Spleen (tissue), 11 donors: ENCODE measurements at regions not wholly inside any gene's neighbourhood (a gene's known extent, or its start where the extent isn't known, plus 50 kb on each side); places are given as distances from the start of the nearest gene placed in this dataset.

Experiments
- DNase-seq: peaks from one replicate; pipeline ENCODE4 v3.0.0-alpha.2; 2020
- H3K27ac ChIP-seq, 8 donors: fragments of 200-600 bp; sonication (generic) in 7 of 8; 1 replicate in 4 of 8; 2 replicates in 4 of 8; pipeline versions ENCODE4 v1.5.0 to v1.8.0; 2016 to 2021; ENCODE audit warnings: inconsistent platforms in 4 of 8, mild to moderate bottlenecking in 4 of 8, moderate library complexity in 1 of 8
- H3K27me3 ChIP-seq, 7 donors: fragments of 200-600 bp; sonication (generic) in 6 of 7; replicated peaks in 1 of 7; 1 replicate in 4 of 7; 2 replicates in 3 of 7; pipeline versions ENCODE4 v1.5.0 to v1.8.0; 2016 to 2021; ENCODE audit warnings: inconsistent platforms in 3 of 7, mild to moderate bottlenecking in 1 of 7
- H3K36me3 ChIP-seq, 6 donors: fragments of 200-600 bp; sonication (generic) in 5 of 6; 1 replicate in 4 of 6; 2 replicates in 2 of 6; pipeline versions ENCODE4 v1.5.0 to v1.8.0; 2016 to 2021; ENCODE audit warnings: inconsistent platforms in 2 of 6
- H3K4me1 ChIP-seq, 6 donors: fragments of 200-600 bp; sonication (generic) in 5 of 6; 1 replicate in 3 of 6; 2 replicates in 3 of 6; pipeline versions ENCODE4 v1.5.0 to v1.8.0; 2016 to 2021; ENCODE audit warnings: inconsistent platforms in 3 of 6
- H3K4me3 ChIP-seq, 8 donors: fragments of 200-600 bp; sonication (generic) in 7 of 8; 1 replicate in 4 of 8; 2 replicates in 4 of 8; pipeline versions ENCODE4 v1.5.0 to v1.8.0; 2016 to 2021; ENCODE audit warnings: inconsistent platforms in 4 of 8, mild to moderate bottlenecking in 4 of 8, moderate library complexity in 2 of 8
- H3K9me3 ChIP-seq, 8 donors: fragments of 200-600 bp; sonication (generic) in 7 of 8; 1 replicate in 4 of 8; 2 replicates in 4 of 8; pipeline versions ENCODE4 v1.5.0 to v1.8.0; 2016 to 2021; ENCODE audit warnings: inconsistent platforms in 4 of 8
- POLR2A ChIP-seq, 3 donors: fragments of 450-650 bp; IDR thresholded peaks; one replicate each; pipeline ENCODE4 v1.5.1; 2017; ENCODE audit warnings: antibody characterized with exemption in 3 of 3, mild to moderate bottlenecking in 1 of 3
- POLR2AphosphoS5 ChIP-seq, 3 donors: sonication (generic); formaldehyde crosslinking; IDR thresholded peaks; one replicate each; pipeline ENCODE4 v1.5.1; 2017; ENCODE audit warnings: antibody characterized with exemption in 3 of 3
- WGBS, 5 donors: extraction: QIAGEN DNeasy Blood & Tissue Kit in 3 of 5; methylation state at CpG; one replicate each; pipeline versions ENCODE4 v1.1.5 to v1.1.7; 2013 to 2018; 5-methylcytosine and 5-hydroxymethylcytosine counted together
- intact Hi-C: fragments of 100-400 bp; cut with DNase I; formaldehyde crosslinking; loops from one replicate; pipeline ENCODE4 v1.15.0; 2023; ENCODE audit warnings: low total_unique reads
- TF ChIP-seq, protein P1 (sequence below), 11 experiments: fragments of 200-600 bp in 7 of 11; fragments of 450-650 bp in 4 of 11; sonication (generic) in 4 of 11; IDR thresholded peaks in 8 of 11; conservative IDR thresholded peaks in 3 of 11; 1 replicate in 7 of 11; 2 replicates in 4 of 11; pipeline versions ENCODE4 v1.4.0 to v1.8.0; 2016 to 2021; ENCODE audit warnings: antibody characterized with exemption in 11 of 11, inconsistent platforms in 4 of 11, mild to moderate bottlenecking in 1 of 11
- donor health status: healthy with polysubstance abuse.
- donor health status: DM: no; HTN: no; CAD: no; lungs with moderate emphysema.
- donor health status: DM: no; HTN: no; CAD: no.
- donor health status: Bipolar disorder and iron deficiency.
- donor health status: healthy.
- donor health status: DM: no; HTN: no; CAD: no.
- donor health status: DM: yes; HTN: yes; CAD: no.

DNA sequence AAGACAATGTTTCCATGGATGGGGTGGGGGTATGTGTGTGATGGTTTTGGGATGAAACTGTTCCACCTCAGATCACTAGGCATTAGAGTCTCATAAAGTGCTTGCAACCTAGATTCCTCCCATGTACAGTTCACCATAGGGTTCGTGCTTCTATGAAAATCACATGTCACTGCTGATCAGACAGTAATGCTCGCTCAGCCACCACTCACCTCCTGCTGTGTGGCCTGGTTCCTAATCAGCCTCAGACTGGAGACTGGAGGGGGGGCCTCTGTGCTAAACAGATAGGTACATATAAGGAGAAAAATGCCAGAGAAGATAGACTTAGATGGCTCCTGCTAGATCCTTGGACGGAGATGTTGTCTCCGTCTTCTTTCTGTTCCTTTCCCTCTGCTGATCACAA is 1296.9 kb upstream of the SEL1L start:
- H3K4me3 ChIP-seq = no peak overlapping the region
- H3K36me3 ChIP-seq = no peaks in the 10 kb centered on the region
- 75 to 90% (median 87%) methylated on average over 4 of the region's 4 CpGs for WGBS, 5 donors
- TF ChIP-seq, protein P1, sequence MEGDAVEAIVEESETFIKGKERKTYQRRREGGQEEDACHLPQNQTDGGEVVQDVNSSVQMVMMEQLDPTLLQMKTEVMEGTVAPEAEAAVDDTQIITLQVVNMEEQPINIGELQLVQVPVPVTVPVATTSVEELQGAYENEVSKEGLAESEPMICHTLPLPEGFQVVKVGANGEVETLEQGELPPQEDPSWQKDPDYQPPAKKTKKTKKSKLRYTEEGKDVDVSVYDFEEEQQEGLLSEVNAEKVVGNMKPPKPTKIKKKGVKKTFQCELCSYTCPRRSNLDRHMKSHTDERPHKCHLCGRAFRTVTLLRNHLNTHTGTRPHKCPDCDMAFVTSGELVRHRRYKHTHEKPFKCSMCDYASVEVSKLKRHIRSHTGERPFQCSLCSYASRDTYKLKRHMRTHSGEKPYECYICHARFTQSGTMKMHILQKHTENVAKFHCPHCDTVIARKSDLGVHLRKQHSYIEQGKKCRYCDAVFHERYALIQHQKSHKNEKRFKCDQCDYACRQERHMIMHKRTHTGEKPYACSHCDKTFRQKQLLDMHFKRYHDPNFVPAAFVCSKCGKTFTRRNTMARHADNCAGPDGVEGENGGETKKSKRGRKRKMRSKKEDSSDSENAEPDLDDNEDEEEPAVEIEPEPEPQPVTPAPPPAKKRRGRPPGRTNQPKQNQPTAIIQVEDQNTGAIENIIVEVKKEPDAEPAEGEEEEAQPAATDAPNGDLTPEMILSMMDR (IDR thresholded peaks at IDR 0.05 in 8 of 11, conservative IDR thresholded peaks at IDR 0.05 in 3 of 11) = no peak
- no peak for TF ChIP-seq POLR2A (IDR thresholded peaks at IDR 0.05)
- TF ChIP-seq POLR2AphosphoS5 (IDR thresholded peaks at IDR 0.05) = no peak
- no peaks in the 10 kb centered on the region for H3K4me1 ChIP-seq
- DNase-seq = no peak
- H3K9me3 ChIP-seq = no peaks in the 10 kb centered on the region
- H3K27me3 ChIP-seq = no peaks in the 10 kb centered on the region
- no peak overlapping the region for H3K27ac ChIP-seq
- intact Hi-C loops = no loop called here

DNA sequence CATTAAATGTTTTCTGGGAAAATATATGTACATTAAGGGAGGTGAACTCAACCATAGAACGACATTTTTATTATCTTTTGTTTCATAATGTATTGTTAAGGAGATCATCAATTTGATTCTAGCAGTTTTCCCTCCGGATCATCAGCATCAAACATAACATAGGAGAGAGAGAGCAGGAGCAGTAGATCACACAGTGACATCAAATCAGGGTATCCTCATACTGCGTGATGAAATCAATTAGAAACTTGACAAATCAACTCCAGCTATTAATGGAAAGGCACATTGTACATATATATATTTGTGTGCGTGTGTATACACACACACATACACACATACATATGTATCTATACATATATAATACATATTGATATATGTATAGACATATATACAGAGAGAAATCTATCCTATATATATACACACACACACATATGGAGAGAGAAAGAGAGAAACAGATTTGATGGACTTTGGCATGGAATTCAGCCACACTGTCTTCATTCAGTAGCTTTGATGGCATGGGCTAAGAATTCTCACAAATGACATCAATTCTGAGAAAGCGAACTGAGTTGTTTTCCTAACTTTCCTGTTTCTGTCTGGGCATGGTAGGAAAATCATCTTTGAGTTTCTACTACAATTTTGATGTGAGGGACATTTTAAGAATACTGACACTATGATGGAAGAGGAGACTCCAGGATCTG is 1302.8 kb upstream of the SEL1L start:
- intact Hi-C loops = no loop called here
- whole genome bisulfite sequencing, 5 donors = 80 to 94% (median 87%) methylated on average over 5 of the region's 5 CpGs
- DNase-seq = no peak
- H3K27ac ChIP-seq = no peak overlapping the region
- no peaks in the 10 kb centered on the region for H3K27me3 ChIP-seq
- H3K9me3 ChIP-seq = no peaks in the 10 kb centered on the region
- H3K36me3 ChIP-seq = no peaks in the 10 kb centered on the region
- TF ChIP-seq, protein P1 (IDR thresholded peaks at IDR 0.05 in 8 of 11, conservative IDR thresholded peaks at IDR 0.05 in 3 of 11) = no peak
- TF ChIP-seq POLR2A (IDR thresholded peaks at IDR 0.05) = no peak
- TF ChIP-seq POLR2AphosphoS5 (IDR thresholded peaks at IDR 0.05) = no peak
- no peaks in the 10 kb centered on the region for H3K4me1 ChIP-seq
- no peak overlapping the region for H3K4me3 ChIP-seq

DNA sequence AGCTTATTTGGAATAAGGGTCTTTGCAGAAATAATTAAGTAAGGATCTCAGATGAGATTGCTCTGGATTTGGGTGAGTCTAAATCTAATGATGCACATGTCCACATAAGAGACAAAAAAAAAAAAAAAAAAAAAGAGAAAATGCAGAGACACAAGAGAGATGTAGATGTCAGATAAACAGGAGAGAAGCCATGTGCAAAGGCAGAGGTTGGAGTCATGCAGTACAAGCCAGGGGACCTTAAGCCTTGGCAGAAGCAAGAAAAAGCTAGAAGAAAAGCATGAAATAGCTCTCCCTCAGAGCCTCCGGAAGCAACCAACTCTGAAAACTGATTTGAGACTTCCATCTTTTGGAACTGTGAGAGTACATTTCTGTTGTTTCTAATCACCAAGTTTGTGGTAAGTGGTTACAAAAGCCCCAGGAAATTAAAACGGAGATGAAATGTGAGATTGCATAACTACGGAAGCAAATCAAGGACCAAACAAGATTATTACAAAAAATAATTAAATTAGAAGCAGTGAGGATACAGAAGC is 1304.0 kb upstream of the SEL1L start:
- intact Hi-C loops = no loop called here
- Histone ChIP-seq H3K4me1 (no peaks in the 10 kb centered on the region), H3K4me3 (no peak overlapping the region), H3K27ac (no peak overlapping the region), H3K36me3 (no peaks in the 10 kb centered on the region), H3K9me3 (no peaks in the 10 kb centered on the region), H3K27me3 (no peaks in the 10 kb centered on the region)
- TF ChIP-seq POLR2A (IDR thresholded peaks at IDR 0.05) = no peak
- no peak for TF ChIP-seq POLR2AphosphoS5 (IDR thresholded peaks at IDR 0.05)
- TF ChIP-seq, protein P1 (IDR thresholded peaks at IDR 0.05 in 8 of 11, conservative IDR thresholded peaks at IDR 0.05 in 3 of 11) = no peak
- 31 to 54% (median 44%) methylated on average over 3 of the region's 3 CpGs for WGBS, 5 donors
- no peak for DNase-seq

DNA sequence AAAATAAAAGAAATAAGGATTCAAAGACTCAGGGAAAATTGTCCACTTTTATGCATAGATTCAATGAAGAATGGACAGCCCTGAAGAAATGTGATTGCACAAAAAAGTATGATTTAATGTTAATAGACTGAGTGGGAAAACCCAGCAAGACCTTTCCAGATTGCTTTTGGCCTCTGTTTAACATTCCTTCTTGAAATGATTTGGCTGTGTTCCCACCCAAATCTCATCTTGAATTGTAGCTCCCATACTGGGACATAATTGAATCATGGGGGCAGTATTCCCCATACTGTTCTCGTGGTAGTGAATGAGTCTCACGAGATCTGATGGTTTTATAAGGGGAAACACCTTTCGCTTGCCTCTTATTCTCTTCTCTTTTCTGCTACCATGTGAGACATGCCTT is 1316.9 kb upstream of the SEL1L start:
- WGBS, 5 donors = 65 to 84% (median 74%) methylated on average over 3 of the region's 3 CpGs
- Histone ChIP-seq H3K27me3 (no peaks in the 10 kb centered on the region), H3K36me3 (no peaks in the 10 kb centered on the region), H3K4me3 (no peak overlapping the region), H3K4me1 (no peaks in the 10 kb centered on the region), H3K27ac (no peak overlapping the region), H3K9me3 (peaks cover 0 to 4% (median 0%) of the 10 kb centered on the region in 8 donors)
- TF ChIP-seq POLR2AphosphoS5 (IDR thresholded peaks at IDR 0.05) = no peak
- TF ChIP-seq, protein P1 (IDR thresholded peaks at IDR 0.05 in 8 of 11, conservative IDR thresholded peaks at IDR 0.05 in 3 of 11) = no peak
- TF ChIP-seq POLR2A (IDR thresholded peaks at IDR 0.05) = no peak
- intact Hi-C loops = no loop called here
- no peak for DNase-seq
